Inflammatory macrophage treated with lipopolysaccharide for 4 hours (primary cell): ENCODE measurements at regions not wholly inside any gene's neighbourhood (a gene's known extent, or its start where the extent isn't known, plus 50 kb on each side); places are given as distances from the start of the nearest gene placed in this dataset.

Source experiments
- DNase-seq: peaks from one replicate; pipeline ENCODE4 v3.0.0-alpha.2; 2020

DNA sequence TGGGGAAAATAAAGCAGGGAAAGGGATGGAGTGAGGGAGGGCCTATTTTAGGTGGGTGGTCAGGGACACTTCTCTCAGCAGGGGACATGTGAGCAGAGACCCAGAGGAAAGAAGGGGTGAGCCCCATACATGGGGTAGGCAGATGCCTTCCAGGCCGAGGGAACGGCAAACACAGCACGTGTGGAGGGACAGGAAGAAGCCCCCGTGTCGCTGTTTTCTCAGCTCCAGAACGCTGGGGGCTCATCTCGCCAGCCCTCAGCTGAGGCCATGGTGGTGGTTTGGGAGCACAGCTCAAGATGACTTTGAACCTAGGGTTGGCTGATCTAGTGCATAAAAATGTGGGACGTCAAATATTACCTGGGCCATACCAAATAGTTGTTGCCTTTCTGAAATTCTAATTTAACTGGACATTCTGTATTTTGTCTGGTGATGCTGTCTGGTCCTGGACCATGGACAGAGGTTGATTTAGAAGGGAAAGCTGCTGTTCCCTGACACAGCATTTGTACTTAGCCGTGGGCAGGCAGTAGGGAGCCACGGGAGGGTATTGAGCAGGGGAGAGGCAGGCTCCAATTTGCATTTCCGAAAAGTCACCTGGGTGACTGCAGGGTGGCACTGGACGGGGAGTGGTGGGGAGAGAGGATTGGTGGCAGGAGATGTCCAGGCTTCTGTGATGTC is 53.1 kb upstream of the RUNX3 start:
- DNase-seq = no peak

DNA sequence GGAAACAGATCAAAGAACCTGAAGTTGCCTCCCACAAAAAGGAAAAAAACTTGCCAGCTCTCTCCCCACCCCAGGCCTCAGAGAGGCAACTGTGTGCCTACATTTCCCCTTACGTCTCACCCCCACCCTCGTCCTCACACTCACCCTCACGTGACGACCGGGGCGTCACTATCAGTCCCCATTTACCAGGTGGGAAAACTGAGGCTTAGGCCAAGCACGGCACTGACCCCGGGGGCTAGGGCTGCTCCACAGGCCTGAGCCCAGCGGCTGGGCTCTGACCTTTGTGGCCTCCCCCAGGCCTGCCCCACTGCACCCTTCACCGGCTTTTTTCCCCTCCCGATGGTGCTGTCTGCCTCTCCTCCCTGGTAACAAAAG is 51.5 kb upstream of the RUNX3 start:
- no peak for DNase-seq

DNA sequence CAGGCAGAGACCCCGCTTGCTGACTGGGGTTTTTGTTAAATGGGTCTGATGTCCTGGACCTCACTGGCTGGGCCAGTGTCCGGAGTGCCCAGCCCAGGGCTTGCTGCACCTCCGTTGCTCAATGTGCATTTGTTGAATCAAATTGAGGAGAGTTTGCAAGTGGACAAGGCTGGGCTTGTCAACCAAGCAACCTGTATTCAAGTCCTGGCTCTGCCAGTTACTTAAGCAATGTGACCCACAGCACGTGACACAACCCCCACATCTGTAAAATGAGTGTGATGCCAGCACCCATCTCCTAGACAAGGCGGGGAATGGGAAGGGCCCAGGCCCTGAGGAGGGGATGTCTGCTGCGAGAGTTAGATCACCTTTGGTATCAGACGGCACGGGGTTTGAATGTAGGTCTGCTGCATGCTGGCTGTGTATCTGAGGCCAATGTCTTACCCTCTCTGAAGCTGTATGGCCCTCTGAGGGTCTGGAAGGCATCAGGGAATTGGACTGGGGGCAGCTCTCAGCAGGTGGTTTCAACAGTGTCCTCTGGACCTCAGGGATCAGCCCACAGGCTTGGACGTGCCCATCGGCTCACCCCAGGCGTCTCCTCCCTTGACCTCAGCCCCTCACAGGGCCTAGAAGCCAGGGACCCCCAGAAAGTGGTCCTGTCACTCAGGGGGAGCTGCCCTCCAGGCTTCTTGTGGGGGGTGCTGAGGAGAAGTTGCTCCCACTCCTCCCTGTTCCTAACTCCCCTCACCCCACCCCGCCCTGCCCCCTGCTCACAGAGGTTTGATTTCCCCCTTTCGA is 51.0 kb upstream of the RUNX3 start:
- no peak for DNase-seq
